ENCODE measurements at regions not wholly inside any gene's neighbourhood (a gene's known extent, or its start where the extent isn't known, plus 50 kb on each side); places are given as distances from the start of the nearest gene placed in this dataset.

- no peak for TF ChIP-seq EZH2 (IDR thresholded peaks at IDR 0.05; ENCODE audit: insufficient read depth, poor library complexity, severe bottlenecking)
- no peak for TF ChIP-seq EZH2phosphoT487 (IDR thresholded peaks at IDR 0.05; ENCODE audit: insufficient read depth, low read depth)
- 58 to 60% methylated on average over 2 of the region's 2 CpGs for WGBS, 2 experiments (ENCODE audit: low coverage in 1 of 2, low lambda C conversion rate in 2 of 2, missing lambda C conversion rate in 2 of 2)
- no peaks in the 10 kb centered on the region for H3K36me3 ChIP-seq (ENCODE audit: low read depth)
Measured at GRCh38 chr5:123790226-123790625, 278.2 kb downstream of the CSNK1G3 start.

GRCh38 chr5:123787635-123788034 is 275.7 kb downstream of the CSNK1G3 start:
- in situ Hi-C loops (cut with MboI): no loop called here
- Histone ChIP-seq H3K9ac (no peak overlapping the region), H2AFZ (no peak overlapping the region), H3K4me3 (no peak overlapping the region), H3F3A (ENCODE audit: insufficient read depth) (peaks cover 27% of the 10 kb centered on the region), H3K9me2 (ENCODE audit: insufficient read depth) (no peaks in the 10 kb centered on the region), H3K36me3 (ENCODE audit: low read depth) (no peaks in the 10 kb centered on the region), H3K4me2 (ENCODE audit: unreplicated experiment) (no peak overlapping the region), H3K9me3 (ENCODE audit: low read depth) (no peaks in the 10 kb centered on the region), H3K79me2 (ENCODE audit: insufficient read depth) (no peaks in the 10 kb centered on the region), H3K4me1 (ENCODE audit: insufficient read depth) (peaks cover 27% of the 10 kb centered on the region), H3K27ac (no peak overlapping the region), H4K20me1 (ENCODE audit: insufficient read depth) (no peaks in the 10 kb centered on the region), H3K27me3 (replicated peaks; ENCODE audit: insufficient read depth) (peaks cover 7% of the 10 kb centered on the region; the same call in 1 of the 2 replicates)
- no peak for TF ChIP-seq EZH2 (IDR thresholded peaks at IDR 0.05; ENCODE audit: insufficient read depth, poor library complexity, severe bottlenecking)
- TF ChIP-seq EZH2phosphoT487 (IDR thresholded peaks at IDR 0.05; ENCODE audit: insufficient read depth, low read depth): no peak
- no peak for DNase-seq

More at GRCh38 chr5:123790226-123790625, 278.2 kb downstream of the CSNK1G3 start:
- no peak overlapping the region for H3K27ac ChIP-seq
- DNase-seq: no peak
- no peaks in the 10 kb centered on the region for H3K9me3 ChIP-seq (ENCODE audit: low read depth)
- H3K79me2 ChIP-seq (ENCODE audit: insufficient read depth): no peaks in the 10 kb centered on the region
- no peak overlapping the region for H3K9ac ChIP-seq
- no peak overlapping the region for H3K4me2 ChIP-seq (ENCODE audit: unreplicated experiment)
- no peak overlapping the region for H2AFZ ChIP-seq
- H3K4me1 ChIP-seq (ENCODE audit: insufficient read depth): peaks cover 10% of the 10 kb centered on the region
- no peaks in the 10 kb centered on the region for H3K9me2 ChIP-seq (ENCODE audit: insufficient read depth)
- peaks cover 14% of the 10 kb centered on the region for H3F3A ChIP-seq (ENCODE audit: insufficient read depth)
- no peaks in the 10 kb centered on the region for H4K20me1 ChIP-seq (ENCODE audit: insufficient read depth)
- H3K27me3 ChIP-seq (replicated peaks; ENCODE audit: insufficient read depth): peaks cover 7% of the 10 kb centered on the region; the same call in 1 of the 2 replicates
- H3K4me3 ChIP-seq: no peak overlapping the region
- in situ Hi-C loops (cut with MboI): no loop called here

GRCh38 chr5:123787136-123787535 is 275.2 kb downstream of the CSNK1G3 start:
- in situ Hi-C loops (cut with MboI): no loop called here
- H3K9ac ChIP-seq: no peak overlapping the region

DNA sequence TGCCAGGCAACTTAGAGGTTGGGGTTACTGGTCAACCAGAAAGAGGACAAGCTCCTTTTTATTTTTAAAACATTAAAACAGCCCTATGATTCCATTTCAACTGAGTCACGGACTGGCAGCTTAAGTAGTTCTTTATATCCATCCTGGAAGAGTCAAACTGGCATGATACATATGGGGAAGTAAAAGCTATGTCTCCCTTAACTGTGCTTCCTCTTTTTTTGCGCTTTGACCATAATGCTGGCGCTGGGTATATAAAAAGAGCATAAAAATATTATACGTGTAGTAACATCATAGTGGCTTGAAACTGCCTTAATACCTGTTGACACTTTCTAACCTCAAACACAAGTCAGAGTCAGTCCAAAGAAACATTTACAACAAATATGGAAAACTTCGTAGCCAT is 274.4 kb downstream of the CSNK1G3 start:
- no peak overlapping the region for H3K9ac ChIP-seq
- no peak for DNase-seq
- in situ Hi-C loops (cut with MboI): no loop called here

More at GRCh38 chr5:123787136-123787535, 275.2 kb downstream of the CSNK1G3 start:
- Histone ChIP-seq H3K9me3 (ENCODE audit: low read depth) (no peaks in the 10 kb centered on the region), H2AFZ (no peak overlapping the region), H3K27me3 (replicated peaks; ENCODE audit: insufficient read depth) (peaks cover 7% of the 10 kb centered on the region; the same call in 1 of the 2 replicates), H3F3A (ENCODE audit: insufficient read depth) (peaks cover 27% of the 10 kb centered on the region), H4K20me1 (ENCODE audit: insufficient read depth) (no peaks in the 10 kb centered on the region), H3K36me3 (ENCODE audit: low read depth) (no peaks in the 10 kb centered on the region), H3K27ac (no peak overlapping the region), H3K79me2 (ENCODE audit: insufficient read depth) (no peaks in the 10 kb centered on the region), H3K9me2 (ENCODE audit: insufficient read depth) (no peaks in the 10 kb centered on the region), H3K4me1 (ENCODE audit: insufficient read depth) (peaks cover 27% of the 10 kb centered on the region), H3K4me3 (no peak overlapping the region), H3K4me2 (ENCODE audit: unreplicated experiment) (no peak overlapping the region)
- DNase-seq: no peak
- TF ChIP-seq EZH2 (IDR thresholded peaks at IDR 0.05; ENCODE audit: insufficient read depth, poor library complexity, severe bottlenecking) (no peak), EZH2phosphoT487 (IDR thresholded peaks at IDR 0.05; ENCODE audit: insufficient read depth, low read depth) (no peak)
- WGBS, 2 experiments (ENCODE audit: low coverage in 1 of 2, low lambda C conversion rate in 2 of 2, missing lambda C conversion rate in 2 of 2): 92 to 100% methylated on average over 1 of the region's 1 CpG

More for the DNA sequence above, 274.4 kb downstream of the CSNK1G3 start:
- peaks cover 7% of the 10 kb centered on the region; the same call in 1 of the 2 replicates for H3K27me3 ChIP-seq (replicated peaks; ENCODE audit: insufficient read depth)
- no peaks in the 10 kb centered on the region for H4K20me1 ChIP-seq (ENCODE audit: insufficient read depth)
- no peaks in the 10 kb centered on the region for H3K36me3 ChIP-seq (ENCODE audit: low read depth)
- TF ChIP-seq EZH2 (IDR thresholded peaks at IDR 0.05; ENCODE audit: insufficient read depth, poor library complexity, severe bottlenecking) (no peak), EZH2phosphoT487 (IDR thresholded peaks at IDR 0.05; ENCODE audit: insufficient read depth, low read depth) (no peak)
- peaks cover 27% of the 10 kb centered on the region for H3K4me1 ChIP-seq (ENCODE audit: insufficient read depth)
- no peaks in the 10 kb centered on the region for H3K79me2 ChIP-seq (ENCODE audit: insufficient read depth)
- H3K9me2 ChIP-seq (ENCODE audit: insufficient read depth): no peaks in the 10 kb centered on the region
- no peak overlapping the region for H2AFZ ChIP-seq
- no peak overlapping the region for H3K4me3 ChIP-seq
- H3K27ac ChIP-seq: no peak overlapping the region
- H3K4me2 ChIP-seq (ENCODE audit: unreplicated experiment): no peak overlapping the region
- peaks cover 27% of the 10 kb centered on the region for H3F3A ChIP-seq (ENCODE audit: insufficient read depth)
- WGBS, 2 experiments (ENCODE audit: low coverage in 1 of 2, low lambda C conversion rate in 2 of 2, missing lambda C conversion rate in 2 of 2): 93 to 95% methylated on average over 5 of the region's 5 CpGs
- no peaks in the 10 kb centered on the region for H3K9me3 ChIP-seq (ENCODE audit: low read depth)
